Lower leg skin (tissue), 3 donors: ENCODE measurements at regions not wholly inside any gene's neighbourhood (a gene's known extent, or its start where the extent isn't known, plus 50 kb on each side); places are given as distances from the start of the nearest gene placed in this dataset.

Experiments used
- POLR2A ChIP-seq, 2 donors: fragments of 450-650 bp; IDR thresholded peaks; one replicate each; pipeline ENCODE4 v1.6.1; 2016 to 2017; ENCODE audit warnings: antibody characterized with exemption in 2 of 2, mild to moderate bottlenecking in 1 of 2, moderate library complexity in 1 of 2
- TF ChIP-seq, protein P1 (sequence below), 3 donors: fragments of 450-650 bp; IDR thresholded peaks; one replicate each; pipeline ENCODE4 v1.5.1; 2016; ENCODE audit warnings: antibody characterized with exemption in 3 of 3, mild to moderate bottlenecking in 3 of 3, moderate library complexity in 2 of 3

DNA sequence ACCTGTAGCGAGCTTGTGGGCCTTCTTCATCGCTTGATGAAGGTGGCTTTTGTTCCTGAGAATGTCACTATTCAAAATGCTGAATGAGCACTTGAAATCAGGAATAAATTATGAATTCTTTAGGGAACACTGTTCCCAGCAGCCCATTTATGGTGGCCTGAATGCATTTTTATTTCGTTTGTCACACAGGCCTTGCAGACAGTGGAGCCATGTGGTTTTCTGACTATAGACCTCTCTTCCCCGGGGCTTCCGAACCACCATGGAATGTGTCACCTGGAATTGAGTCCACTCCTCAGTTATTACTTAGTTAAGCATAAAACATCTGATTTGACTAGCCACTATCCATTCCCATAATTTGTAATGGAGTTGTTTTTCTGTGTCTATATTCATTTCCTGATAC lies 396.9 kb downstream of the IRS2 start:
- TF ChIP-seq, protein P1, sequence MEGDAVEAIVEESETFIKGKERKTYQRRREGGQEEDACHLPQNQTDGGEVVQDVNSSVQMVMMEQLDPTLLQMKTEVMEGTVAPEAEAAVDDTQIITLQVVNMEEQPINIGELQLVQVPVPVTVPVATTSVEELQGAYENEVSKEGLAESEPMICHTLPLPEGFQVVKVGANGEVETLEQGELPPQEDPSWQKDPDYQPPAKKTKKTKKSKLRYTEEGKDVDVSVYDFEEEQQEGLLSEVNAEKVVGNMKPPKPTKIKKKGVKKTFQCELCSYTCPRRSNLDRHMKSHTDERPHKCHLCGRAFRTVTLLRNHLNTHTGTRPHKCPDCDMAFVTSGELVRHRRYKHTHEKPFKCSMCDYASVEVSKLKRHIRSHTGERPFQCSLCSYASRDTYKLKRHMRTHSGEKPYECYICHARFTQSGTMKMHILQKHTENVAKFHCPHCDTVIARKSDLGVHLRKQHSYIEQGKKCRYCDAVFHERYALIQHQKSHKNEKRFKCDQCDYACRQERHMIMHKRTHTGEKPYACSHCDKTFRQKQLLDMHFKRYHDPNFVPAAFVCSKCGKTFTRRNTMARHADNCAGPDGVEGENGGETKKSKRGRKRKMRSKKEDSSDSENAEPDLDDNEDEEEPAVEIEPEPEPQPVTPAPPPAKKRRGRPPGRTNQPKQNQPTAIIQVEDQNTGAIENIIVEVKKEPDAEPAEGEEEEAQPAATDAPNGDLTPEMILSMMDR (IDR thresholded peaks at IDR 0.05) = no peak
- TF ChIP-seq POLR2A (IDR thresholded peaks at IDR 0.05) = no peak
